Left lung (tissue), 4 donors: ENCODE measurements at regions not wholly inside any gene's neighbourhood (a gene's known extent, or its start where the extent isn't known, plus 50 kb on each side); places are given as distances from the start of the nearest gene placed in this dataset.
"Not testable (repeated sequence)": the region's sequence is repeated elsewhere in the genome, so short reads cannot be mapped to it uniquely, and the experiment has no call there.

ENCODE experiments used
- ATAC-seq: fragments of 200-7000 bp; cut with Tn5 transposase; one replicate; pipeline ENCODE4 v1.9.1; 2020; ENCODE audit warnings: moderate library complexity
- DNase-seq, 4 donors: peaks; one replicate each; pipeline ENCODE4 v3.0.0-alpha.2; 2013 to 2020
- H3K27ac ChIP-seq, 2 donors: fragments of 200-600 bp; sonication (generic) in 1 of 2; one replicate each; pipeline versions ENCODE4 v1.5.0 to v1.8.0; 2020 to 2021
- H3K27me3 ChIP-seq, 2 donors: fragments of 200-600 bp; sonication (generic) in 1 of 2; one replicate each; pipeline versions ENCODE4 v1.5.0 to v1.8.0; 2020 to 2021
- H3K36me3 ChIP-seq, 2 donors: fragments of 200-600 bp; sonication (generic) in 1 of 2; one replicate each; pipeline versions ENCODE4 v1.5.0 to v1.8.0; 2020 to 2021
- H3K4me1 ChIP-seq, 2 donors: fragments of 200-600 bp; one replicate each; pipeline ENCODE4 v1.8.0; 2021
- H3K4me3 ChIP-seq, 2 donors: fragments of 200-600 bp; sonication (generic) in 1 of 2; one replicate each; pipeline versions ENCODE4 v1.5.0 to v1.8.0; 2020 to 2021; ENCODE audit warnings: mild to moderate bottlenecking in 1 of 2
- H3K9me3 ChIP-seq, 2 donors: fragments of 200-600 bp; sonication (generic) in 1 of 2; one replicate each; pipeline versions ENCODE4 v1.5.0 to v1.8.0; 2020 to 2021
- intact Hi-C, 2 donors: fragments of 100-400 bp; cut with DNase I; formaldehyde crosslinking; loops; one replicate each; pipeline versions ENCODE4 v1.11.2 to v1.14.2; 2022
- TF ChIP-seq, protein P1 (sequence below), 2 donors: fragments of 200-600 bp; sonication (generic) in 1 of 2; IDR thresholded peaks; one replicate each; pipeline versions ENCODE4 v1.5.0 to v1.8.0; 2021; ENCODE audit warnings: antibody characterized with exemption in 2 of 2
- donor health status: DM: no; HTN: yes; CAD: no.
- donor health status: DM: no; HTN: no; CAD: no.

DNA sequence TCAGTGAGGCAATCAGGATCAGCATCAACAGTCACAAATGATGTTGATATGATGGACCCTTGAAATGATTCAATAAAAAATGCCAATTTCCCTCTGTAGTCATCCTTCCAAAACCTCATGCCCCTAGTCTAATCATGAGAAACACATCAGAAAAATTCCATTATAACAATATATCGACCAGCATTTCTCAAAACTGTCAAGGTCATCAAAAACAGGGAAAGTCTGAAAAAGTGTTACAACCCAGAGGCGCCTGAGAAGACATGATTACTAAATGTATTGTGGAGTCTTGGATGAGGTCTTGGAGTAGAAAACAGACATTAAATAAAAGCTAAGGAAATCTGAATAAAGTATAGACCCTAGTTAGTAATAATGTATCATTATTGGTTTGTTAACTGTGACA is 133.8 kb downstream of the SLC35B3 start:
- H3K4me3 ChIP-seq: no peak overlapping the region
- DNase-seq: no peak
- H3K9me3 ChIP-seq: no peaks in the 10 kb centered on the region
- TF ChIP-seq, protein P1, sequence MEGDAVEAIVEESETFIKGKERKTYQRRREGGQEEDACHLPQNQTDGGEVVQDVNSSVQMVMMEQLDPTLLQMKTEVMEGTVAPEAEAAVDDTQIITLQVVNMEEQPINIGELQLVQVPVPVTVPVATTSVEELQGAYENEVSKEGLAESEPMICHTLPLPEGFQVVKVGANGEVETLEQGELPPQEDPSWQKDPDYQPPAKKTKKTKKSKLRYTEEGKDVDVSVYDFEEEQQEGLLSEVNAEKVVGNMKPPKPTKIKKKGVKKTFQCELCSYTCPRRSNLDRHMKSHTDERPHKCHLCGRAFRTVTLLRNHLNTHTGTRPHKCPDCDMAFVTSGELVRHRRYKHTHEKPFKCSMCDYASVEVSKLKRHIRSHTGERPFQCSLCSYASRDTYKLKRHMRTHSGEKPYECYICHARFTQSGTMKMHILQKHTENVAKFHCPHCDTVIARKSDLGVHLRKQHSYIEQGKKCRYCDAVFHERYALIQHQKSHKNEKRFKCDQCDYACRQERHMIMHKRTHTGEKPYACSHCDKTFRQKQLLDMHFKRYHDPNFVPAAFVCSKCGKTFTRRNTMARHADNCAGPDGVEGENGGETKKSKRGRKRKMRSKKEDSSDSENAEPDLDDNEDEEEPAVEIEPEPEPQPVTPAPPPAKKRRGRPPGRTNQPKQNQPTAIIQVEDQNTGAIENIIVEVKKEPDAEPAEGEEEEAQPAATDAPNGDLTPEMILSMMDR (IDR thresholded peaks at IDR 0.05): no peak
- intact Hi-C loops: no loop called here
- H3K27ac ChIP-seq: no peak overlapping the region
- no peaks in the 10 kb centered on the region for H3K4me1 ChIP-seq
- ATAC-seq: no peak
- no peaks in the 10 kb centered on the region for H3K36me3 ChIP-seq
- H3K27me3 ChIP-seq: no peaks in the 10 kb centered on the region

DNA sequence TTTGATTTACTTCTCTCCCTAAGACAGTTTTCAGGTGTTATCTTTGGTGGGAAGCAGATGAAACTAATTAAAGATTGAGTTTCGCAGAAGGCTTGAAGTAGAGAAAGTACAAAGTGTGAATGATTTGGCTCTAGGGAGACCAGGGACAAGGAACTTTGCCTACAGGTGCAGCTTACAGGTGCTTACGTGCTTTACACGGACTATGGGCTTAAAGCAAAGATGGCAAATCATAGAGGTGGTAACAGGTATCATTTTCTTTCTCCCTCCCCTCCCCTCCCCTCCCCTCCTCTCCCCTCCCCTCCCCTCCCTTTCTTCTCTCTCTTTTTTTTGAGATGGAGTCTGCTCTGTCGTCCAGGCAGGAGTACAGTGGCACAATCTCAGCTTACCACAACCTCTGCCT is 136.3 kb downstream of the SLC35B3 start:
- H3K9me3 ChIP-seq: peaks cover 0 to 7% of the 10 kb centered on the region in 2 donors
- no peak for ATAC-seq
- intact Hi-C loops: no loop called here
- H3K4me1 ChIP-seq: no peaks in the 10 kb centered on the region
- H3K27ac ChIP-seq: no peak overlapping the region
- DNase-seq: no peak
- no peaks in the 10 kb centered on the region for H3K36me3 ChIP-seq
- H3K27me3 ChIP-seq: no peaks in the 10 kb centered on the region
- TF ChIP-seq, protein P1 (IDR thresholded peaks at IDR 0.05): no peak
- H3K4me3 ChIP-seq: no peak overlapping the region

DNA sequence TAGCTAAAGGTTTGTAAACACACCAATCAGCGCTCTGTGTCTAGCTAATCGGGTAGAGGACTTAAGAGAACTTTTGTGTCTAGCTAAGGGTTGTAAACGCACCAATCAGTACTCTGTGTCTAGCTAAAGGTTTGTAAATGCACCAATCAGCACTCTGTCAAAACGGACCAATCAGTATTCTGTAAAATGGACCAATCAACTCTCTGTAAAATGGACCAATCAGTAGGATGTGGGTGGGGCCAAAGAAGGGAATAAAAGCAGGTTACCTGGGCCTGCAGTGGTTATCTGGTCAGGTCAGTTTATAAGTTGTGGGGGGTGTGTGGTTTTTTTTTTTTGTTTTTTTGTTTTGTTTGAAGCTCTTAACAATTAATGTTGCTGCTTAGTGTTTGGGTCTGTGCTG is 152.4 kb downstream of the SLC35B3 start:
- H3K4me1 ChIP-seq, H3K4me3 ChIP-seq, H3K9me3 ChIP-seq, H3K27ac ChIP-seq, DNase-seq, ATAC-seq, H3K36me3 ChIP-seq, H3K27me3 ChIP-seq, intact Hi-C loops: not testable (repeated sequence)

DNA sequence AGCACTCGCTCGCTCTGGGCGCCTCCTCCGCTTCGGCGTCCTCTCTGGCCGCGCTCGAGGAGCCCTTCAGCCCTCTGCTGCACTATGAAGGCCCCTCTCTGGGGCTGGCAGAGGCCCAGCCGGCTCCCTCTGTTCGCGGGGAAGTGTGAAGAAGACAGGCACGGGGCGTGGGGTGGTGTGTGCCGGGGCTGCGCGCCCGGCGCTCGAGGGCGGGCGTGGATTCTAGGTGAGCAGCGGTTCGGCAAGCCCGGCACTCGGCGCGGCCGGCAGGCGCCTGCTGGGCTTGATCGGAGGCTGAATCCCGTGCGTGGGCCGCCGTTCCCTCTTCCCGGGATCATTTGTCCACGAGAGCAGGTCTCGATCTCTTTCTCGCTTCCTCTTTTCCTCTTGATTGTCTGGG is 153.0 kb downstream of the SLC35B3 start:
- DNase-seq (peak in 1 of 4 donors; percentile 67), ATAC-seq (no peak)
- Histone ChIP-seq H3K36me3 (peaks cover 0 to 2% of the 10 kb centered on the region in 2 donors), H3K27me3 (no peaks in the 10 kb centered on the region), H3K4me3 (no peak overlapping the region), H3K27ac (no peak overlapping the region), H3K4me1 (no peaks in the 10 kb centered on the region), H3K9me3 (peaks cover 0 to 1% of the 10 kb centered on the region in 2 donors)
- TF ChIP-seq, protein P1 (IDR thresholded peaks at IDR 0.05): no peak
- intact Hi-C loops: no loop called here

DNA sequence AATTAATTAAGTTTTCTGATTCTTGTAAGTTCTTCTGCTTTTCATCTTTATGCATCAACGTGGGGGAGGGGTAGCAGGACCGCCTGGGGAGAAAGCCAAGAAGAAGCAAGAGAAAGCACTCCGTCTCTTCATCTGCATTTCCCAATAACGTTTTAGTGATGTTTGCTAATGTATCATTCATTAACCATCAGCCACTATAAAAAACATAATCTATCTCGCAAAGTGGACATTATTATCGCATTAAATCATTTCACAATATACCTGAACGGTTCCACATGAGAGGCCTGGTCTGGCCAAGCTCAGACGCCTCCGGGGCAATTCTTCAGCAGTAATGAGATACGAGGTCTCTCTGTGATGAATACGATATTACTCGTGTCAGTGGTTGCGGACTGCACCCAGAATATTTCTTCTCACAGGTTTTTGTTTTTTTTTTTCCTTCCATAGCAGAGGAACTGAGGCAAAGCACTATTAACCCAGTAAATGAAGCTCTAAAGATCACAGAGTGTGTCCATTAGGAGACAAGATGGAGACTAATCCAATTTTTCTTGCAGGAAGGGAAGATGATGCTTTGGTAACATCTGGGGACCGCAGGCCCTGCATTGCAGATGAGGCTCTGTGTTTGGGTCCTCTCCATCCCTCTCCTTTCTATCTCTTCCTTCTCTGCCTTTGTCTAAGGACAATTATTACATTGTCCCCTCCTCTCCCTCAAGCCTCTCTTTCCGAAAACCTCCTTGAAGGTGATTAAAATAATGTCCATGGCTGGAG is 156.1 kb downstream of the SLC35B3 start:
- Histone ChIP-seq H3K27me3 (no peaks in the 10 kb centered on the region), H3K9me3 (peaks cover 0 to 1% of the 10 kb centered on the region in 2 donors), H3K4me3 (no peak overlapping the region), H3K27ac (no peak overlapping the region), H3K36me3 (no peaks in the 10 kb centered on the region), H3K4me1 (no peaks in the 10 kb centered on the region)
- no peak for DNase-seq
- TF ChIP-seq, protein P1 (IDR thresholded peaks at IDR 0.05): no peak
- no peak for ATAC-seq
- intact Hi-C loops: no loop called here

DNA sequence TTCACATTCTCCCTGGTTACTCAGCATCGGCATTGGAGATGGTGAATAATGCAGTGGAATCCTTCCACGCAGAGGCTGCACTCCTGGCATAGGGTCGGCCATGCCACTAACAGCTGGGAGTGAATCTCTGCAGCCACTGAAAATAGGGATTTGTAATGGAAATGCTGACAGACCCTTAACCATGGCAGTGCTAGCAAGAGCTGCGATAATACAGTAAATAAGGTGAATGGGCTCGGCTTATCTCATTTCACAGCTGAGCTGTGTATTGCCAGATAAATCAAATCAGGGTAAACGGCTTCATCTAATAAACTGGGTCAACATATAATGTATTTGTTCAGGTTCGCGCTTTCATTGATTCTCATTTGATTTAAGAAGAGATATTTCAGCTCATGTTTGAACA is 156.8 kb downstream of the SLC35B3 start:
- H3K4me1 ChIP-seq: no peaks in the 10 kb centered on the region
- no peaks in the 10 kb centered on the region for H3K36me3 ChIP-seq
- TF ChIP-seq, protein P1 (IDR thresholded peaks at IDR 0.05): no peak
- no peak overlapping the region for H3K27ac ChIP-seq
- intact Hi-C loops: no loop called here
- no peaks in the 10 kb centered on the region for H3K9me3 ChIP-seq
- H3K27me3 ChIP-seq: no peaks in the 10 kb centered on the region
- DNase-seq (no peak), ATAC-seq (no peak)
- H3K4me3 ChIP-seq: no peak overlapping the region
